GM23338 (cell line): ENCODE measurements at regions not wholly inside any gene's neighbourhood (a gene's known extent, or its start where the extent isn't known, plus 50 kb on each side); places are given as distances from the start of the nearest gene placed in this dataset.

Experiments
- ATAC-seq: fragments of 200-7000 bp; cut with Tn5 transposase; 3 replicates; pipeline ENCODE4 v1.9.1; 2020
- DNase-seq: peaks from one replicate; pipeline ENCODE4 v3.0.0-alpha.2; 2015; ENCODE audit warnings: low spot score
- H2AFZ ChIP-seq: fragments of 200-600 bp; sonication (generic); 2 replicates; pipeline ENCODE4 v1.8.0; 2016; ENCODE audit warnings: antibody characterized with exemption, mild to moderate bottlenecking, moderate library complexity
- H3F3A ChIP-seq: fragments of 200-600 bp; sonication (generic); replicated peaks from 2 replicates; pipeline ENCODE4 v1.8.0; 2017; ENCODE audit warnings: antibody characterized with exemption, mixed run types, low read depth
- H3K27ac ChIP-seq: fragments of 200-600 bp; sonication (generic); 2 replicates; pipeline ENCODE4 v1.6.1; 2016; ENCODE audit warnings: low read depth
- H3K27me3 ChIP-seq: fragments of 200-600 bp; sonication (generic); 2 replicates; pipeline ENCODE4 v1.8.0; 2016; ENCODE audit warnings: mild to moderate bottlenecking, mixed run types, moderate library complexity; ENCODE audit not compliant: insufficient read depth
- H3K36me3 ChIP-seq: fragments of 200-600 bp; sonication (generic); 2 replicates; pipeline ENCODE4 v1.8.0; 2016; ENCODE audit warnings: mild to moderate bottlenecking; ENCODE audit not compliant: insufficient read depth
- H3K4me1 ChIP-seq: fragments of 200-600 bp; sonication (generic); 2 replicates; pipeline ENCODE4 v1.8.0; 2016; ENCODE audit warnings: mild to moderate bottlenecking, moderate library complexity; ENCODE audit not compliant: insufficient read depth
- H3K4me2 ChIP-seq: fragments of 200-600 bp; sonication (generic); 2 replicates; pipeline ENCODE4 v1.7.1; 2017; ENCODE audit warnings: mixed run types
- H3K4me3 ChIP-seq: fragments of 200-600 bp; sonication (generic); 2 replicates; pipeline ENCODE4 v1.6.1; 2016; ENCODE audit warnings: mixed run types
- H3K79me2 ChIP-seq: fragments of 200-600 bp; sonication (generic); replicated peaks from 2 replicates; pipeline ENCODE4 v1.8.0; 2017; ENCODE audit warnings: mild to moderate bottlenecking; ENCODE audit not compliant: insufficient read depth
- H3K9me2 ChIP-seq: fragments of 200-600 bp; sonication (generic); 2 replicates; pipeline ENCODE4 v1.8.0; 2017; ENCODE audit not compliant: insufficient read depth
- H4K20me1 ChIP-seq: fragments of 200-600 bp; sonication (generic); replicated peaks from 2 replicates; pipeline ENCODE4 v1.8.0; 2017; ENCODE audit warnings: mild to moderate bottlenecking; ENCODE audit not compliant: insufficient read depth
- H3K27ac Mint-ChIP-seq: 2 replicates; pipeline ENCODE4 v1.8.0; 2020; ENCODE audit warnings: inconsistent platforms, mild to moderate bottlenecking, moderate library complexity, mixed read lengths
- H3K27me3 Mint-ChIP-seq: 3 replicates; pipeline ENCODE4 v1.8.0; 2022; ENCODE audit warnings: low read depth, mild to moderate bottlenecking, moderate library complexity, mixed read lengths, inconsistent platforms; ENCODE audit not compliant: insufficient read depth, poor library complexity
- H3K36me3 Mint-ChIP-seq: 3 replicates; pipeline ENCODE4 v1.8.0; 2021; ENCODE audit warnings: low read depth, mild to moderate bottlenecking, inconsistent platforms, moderate library complexity, mixed read lengths
- H3K4me1 Mint-ChIP-seq: 3 replicates; pipeline ENCODE4 v1.8.0; 2020; ENCODE audit warnings: mild to moderate bottlenecking, inconsistent platforms, mixed read lengths
- H3K4me3 Mint-ChIP-seq: 3 replicates; pipeline ENCODE4 v1.8.0; 2021; ENCODE audit warnings: moderate library complexity, mild to moderate bottlenecking, inconsistent platforms, mixed read lengths
- H3K9me3 Mint-ChIP-seq: 3 replicates; pipeline ENCODE4 v1.8.0; 2020; ENCODE audit warnings: moderate library complexity, mild to moderate bottlenecking, inconsistent platforms, mixed read lengths
- CREB1 ChIP-seq: fragments of 250-450 bp; sonication (Bioruptor Pico); IDR thresholded peaks from 2 replicates; pipeline ENCODE4 v1.5.0; 2020; ENCODE audit warnings: low read depth, mild to moderate bottlenecking, moderate library complexity
- EZH2 ChIP-seq: fragments of 200-600 bp; sonication (generic); IDR thresholded peaks from one replicate; pipeline ENCODE4 v1.8.0; 2017; ENCODE audit warnings: antibody characterized with exemption, mild to moderate bottlenecking, low read depth; ENCODE audit not compliant: unreplicated experiment
- EZH2phosphoT487 ChIP-seq: fragments of 200-600 bp; sonication (generic); IDR thresholded peaks from one replicate; pipeline ENCODE4 v1.8.1; 2018; ENCODE audit warnings: antibody characterized with exemption; ENCODE audit not compliant: unreplicated experiment
- JUNB ChIP-seq: IDR thresholded peaks from one replicate; pipeline ENCODE4 v1.6.1; 2016; ENCODE audit warnings: antibody characterized with exemption; ENCODE audit not compliant: unreplicated experiment
- NANOG ChIP-seq: IDR thresholded peaks from 2 replicates; pipeline ENCODE4 v1.6.1; 2016; ENCODE audit warnings: antibody characterized with exemption, borderline replicate concordance
- POLR2AphosphoS5 ChIP-seq: IDR thresholded peaks from 2 replicates; pipeline ENCODE4 v1.6.1; 2016; ENCODE audit warnings: antibody characterized with exemption, low read depth
- STAT1 ChIP-seq: IDR thresholded peaks from one replicate; pipeline ENCODE4 v1.6.1; 2016; ENCODE audit warnings: antibody characterized with exemption; ENCODE audit not compliant: unreplicated experiment
- ZNF114 ChIP-seq: fragments of 250-450 bp; sonication (Bioruptor Pico); IDR thresholded peaks from 2 replicates; pipeline ENCODE4 v1.5.0; 2020; ENCODE audit warnings: mild to moderate bottlenecking, moderate library complexity
- ZNF331 ChIP-seq: fragments of 250-450 bp; sonication (Bioruptor Pico); IDR thresholded peaks from 2 replicates; pipeline ENCODE4 v1.5.0; 2020; ENCODE audit warnings: low read depth, mild to moderate bottlenecking, moderate library complexity
- TF ChIP-seq, protein P1 (sequence below): IDR thresholded peaks from 2 replicates; pipeline ENCODE4 v1.6.1; 2016; ENCODE audit warnings: antibody characterized with exemption
- TF ChIP-seq, protein P2 (sequence below): fragments of 250-450 bp; sonication (Bioruptor Pico); IDR thresholded peaks from 2 replicates; pipeline ENCODE4 v1.5.0; 2020; ENCODE audit warnings: mild to moderate bottlenecking, moderate library complexity
- TF ChIP-seq, protein P3 (sequence below), 2 experiments: fragments of 200-600 bp in 1 of 2; sonication (generic) in 1 of 2; conservative IDR thresholded peaks; 2 replicates each; pipeline versions ENCODE4 v1.5.1 to v1.6.1; 2016 to 2017; ENCODE audit warnings: antibody characterized with exemption in 2 of 2, low read depth in 2 of 2, mild to moderate bottlenecking in 2 of 2, moderate library complexity in 1 of 2

DNA sequence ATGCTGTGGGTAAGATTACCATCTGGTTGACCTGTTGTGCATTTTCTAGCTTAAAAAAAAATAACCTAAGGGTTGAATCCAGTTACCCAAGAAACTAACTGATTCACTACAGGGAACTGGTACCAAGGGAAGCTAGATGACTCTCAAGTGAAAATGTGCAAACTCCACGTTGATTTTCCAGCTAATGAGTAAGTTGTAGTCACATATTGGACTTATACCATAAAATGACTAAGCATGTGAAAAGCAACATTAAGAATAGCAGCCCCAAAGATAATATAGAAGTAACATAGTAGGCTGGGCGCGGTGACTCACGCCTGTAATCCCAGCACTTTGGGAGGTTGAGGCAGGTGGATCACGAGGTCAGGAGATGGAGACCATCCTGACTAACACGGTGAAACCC is 270.9 kb downstream of the SPRY1 start:
- H3K36me3 Mint-ChIP-seq = peaks cover 10% of the 10 kb centered on the region
- Histone ChIP-seq H3F3A (no peaks in the 10 kb centered on the region), H3K79me2 (no peaks in the 10 kb centered on the region), H3K27ac (no peak overlapping the region), H3K36me3 (no peaks in the 10 kb centered on the region), H3K9me2 (no peaks in the 10 kb centered on the region), H3K4me1 (no peaks in the 10 kb centered on the region), H3K4me2 (no peak overlapping the region), H3K27me3 (no peaks in the 10 kb centered on the region), H3K4me3 (no peak overlapping the region), H2AFZ (no peak overlapping the region), H4K20me1 (no peaks in the 10 kb centered on the region)
- no peaks in the 10 kb centered on the region for H3K4me1 Mint-ChIP-seq
- H3K27ac Mint-ChIP-seq = no peak overlapping the region
- peaks cover 15% of the 10 kb centered on the region; the same call in 2 of the 3 replicates for H3K9me3 Mint-ChIP-seq
- H3K4me3 Mint-ChIP-seq = no peak overlapping the region
- ATAC-seq (no peak), DNase-seq (no peak)
- no peak for TF ChIP-seq ZNF331 (CRISPR knock-in tag)
- TF ChIP-seq EZH2 = no peak
- no peak for TF ChIP-seq ZNF114
- TF ChIP-seq, protein P1, sequence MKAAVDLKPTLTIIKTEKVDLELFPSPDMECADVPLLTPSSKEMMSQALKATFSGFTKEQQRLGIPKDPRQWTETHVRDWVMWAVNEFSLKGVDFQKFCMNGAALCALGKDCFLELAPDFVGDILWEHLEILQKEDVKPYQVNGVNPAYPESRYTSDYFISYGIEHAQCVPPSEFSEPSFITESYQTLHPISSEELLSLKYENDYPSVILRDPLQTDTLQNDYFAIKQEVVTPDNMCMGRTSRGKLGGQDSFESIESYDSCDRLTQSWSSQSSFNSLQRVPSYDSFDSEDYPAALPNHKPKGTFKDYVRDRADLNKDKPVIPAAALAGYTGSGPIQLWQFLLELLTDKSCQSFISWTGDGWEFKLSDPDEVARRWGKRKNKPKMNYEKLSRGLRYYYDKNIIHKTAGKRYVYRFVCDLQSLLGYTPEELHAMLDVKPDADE = no peak
- TF ChIP-seq STAT1 = no peak
- TF ChIP-seq CREB1 (CRISPR knock-in tag) = no peak
- no peaks in the 10 kb centered on the region for H3K27me3 Mint-ChIP-seq

DNA sequence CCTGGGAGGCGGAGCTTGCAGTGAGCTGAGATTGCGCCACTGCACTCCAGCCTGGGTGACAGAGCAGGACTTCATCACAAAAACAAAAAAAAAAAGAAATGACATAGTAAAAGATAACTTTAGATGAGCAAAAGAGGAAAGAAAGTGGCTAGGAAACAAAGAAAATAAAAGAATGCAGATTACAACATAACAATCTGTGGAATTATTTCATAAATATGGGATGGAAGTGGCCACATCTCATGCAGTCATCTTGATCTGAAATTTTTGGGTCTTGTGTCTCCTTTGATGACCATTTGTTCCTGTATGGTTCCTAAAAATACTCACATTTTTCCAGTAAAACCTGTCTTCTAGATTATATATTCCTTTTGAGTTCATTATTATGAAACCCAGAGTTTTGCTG is 271.4 kb downstream of the SPRY1 start:
- Histone ChIP-seq H2AFZ (no peak overlapping the region), H3F3A (no peaks in the 10 kb centered on the region), H3K4me3 (no peak overlapping the region), H3K27ac (no peak overlapping the region), H3K27me3 (no peaks in the 10 kb centered on the region), H3K9me2 (no peaks in the 10 kb centered on the region), H4K20me1 (no peaks in the 10 kb centered on the region), H3K4me2 (no peak overlapping the region), H3K79me2 (no peaks in the 10 kb centered on the region), H3K4me1 (no peaks in the 10 kb centered on the region), H3K36me3 (no peaks in the 10 kb centered on the region)
- no peak for ATAC-seq
- Mint-ChIP-seq H3K4me1 (no peaks in the 10 kb centered on the region), H3K27me3 (no peaks in the 10 kb centered on the region), H3K4me3 (no peak overlapping the region), H3K36me3 (peaks cover 10% of the 10 kb centered on the region), H3K27ac (no peak overlapping the region), H3K9me3 (peaks cover 15% of the 10 kb centered on the region; the same call in 2 of the 3 replicates)
- DNase-seq = no peak
- TF ChIP-seq POLR2AphosphoS5 (no peak), EZH2phosphoT487 (no peak), STAT1 (no peak), EZH2 (no peak), ZNF114 (no peak), NANOG (no peak), JUNB (no peak), ZNF331 (CRISPR knock-in tag) (no peak)
- TF ChIP-seq, protein P2, sequence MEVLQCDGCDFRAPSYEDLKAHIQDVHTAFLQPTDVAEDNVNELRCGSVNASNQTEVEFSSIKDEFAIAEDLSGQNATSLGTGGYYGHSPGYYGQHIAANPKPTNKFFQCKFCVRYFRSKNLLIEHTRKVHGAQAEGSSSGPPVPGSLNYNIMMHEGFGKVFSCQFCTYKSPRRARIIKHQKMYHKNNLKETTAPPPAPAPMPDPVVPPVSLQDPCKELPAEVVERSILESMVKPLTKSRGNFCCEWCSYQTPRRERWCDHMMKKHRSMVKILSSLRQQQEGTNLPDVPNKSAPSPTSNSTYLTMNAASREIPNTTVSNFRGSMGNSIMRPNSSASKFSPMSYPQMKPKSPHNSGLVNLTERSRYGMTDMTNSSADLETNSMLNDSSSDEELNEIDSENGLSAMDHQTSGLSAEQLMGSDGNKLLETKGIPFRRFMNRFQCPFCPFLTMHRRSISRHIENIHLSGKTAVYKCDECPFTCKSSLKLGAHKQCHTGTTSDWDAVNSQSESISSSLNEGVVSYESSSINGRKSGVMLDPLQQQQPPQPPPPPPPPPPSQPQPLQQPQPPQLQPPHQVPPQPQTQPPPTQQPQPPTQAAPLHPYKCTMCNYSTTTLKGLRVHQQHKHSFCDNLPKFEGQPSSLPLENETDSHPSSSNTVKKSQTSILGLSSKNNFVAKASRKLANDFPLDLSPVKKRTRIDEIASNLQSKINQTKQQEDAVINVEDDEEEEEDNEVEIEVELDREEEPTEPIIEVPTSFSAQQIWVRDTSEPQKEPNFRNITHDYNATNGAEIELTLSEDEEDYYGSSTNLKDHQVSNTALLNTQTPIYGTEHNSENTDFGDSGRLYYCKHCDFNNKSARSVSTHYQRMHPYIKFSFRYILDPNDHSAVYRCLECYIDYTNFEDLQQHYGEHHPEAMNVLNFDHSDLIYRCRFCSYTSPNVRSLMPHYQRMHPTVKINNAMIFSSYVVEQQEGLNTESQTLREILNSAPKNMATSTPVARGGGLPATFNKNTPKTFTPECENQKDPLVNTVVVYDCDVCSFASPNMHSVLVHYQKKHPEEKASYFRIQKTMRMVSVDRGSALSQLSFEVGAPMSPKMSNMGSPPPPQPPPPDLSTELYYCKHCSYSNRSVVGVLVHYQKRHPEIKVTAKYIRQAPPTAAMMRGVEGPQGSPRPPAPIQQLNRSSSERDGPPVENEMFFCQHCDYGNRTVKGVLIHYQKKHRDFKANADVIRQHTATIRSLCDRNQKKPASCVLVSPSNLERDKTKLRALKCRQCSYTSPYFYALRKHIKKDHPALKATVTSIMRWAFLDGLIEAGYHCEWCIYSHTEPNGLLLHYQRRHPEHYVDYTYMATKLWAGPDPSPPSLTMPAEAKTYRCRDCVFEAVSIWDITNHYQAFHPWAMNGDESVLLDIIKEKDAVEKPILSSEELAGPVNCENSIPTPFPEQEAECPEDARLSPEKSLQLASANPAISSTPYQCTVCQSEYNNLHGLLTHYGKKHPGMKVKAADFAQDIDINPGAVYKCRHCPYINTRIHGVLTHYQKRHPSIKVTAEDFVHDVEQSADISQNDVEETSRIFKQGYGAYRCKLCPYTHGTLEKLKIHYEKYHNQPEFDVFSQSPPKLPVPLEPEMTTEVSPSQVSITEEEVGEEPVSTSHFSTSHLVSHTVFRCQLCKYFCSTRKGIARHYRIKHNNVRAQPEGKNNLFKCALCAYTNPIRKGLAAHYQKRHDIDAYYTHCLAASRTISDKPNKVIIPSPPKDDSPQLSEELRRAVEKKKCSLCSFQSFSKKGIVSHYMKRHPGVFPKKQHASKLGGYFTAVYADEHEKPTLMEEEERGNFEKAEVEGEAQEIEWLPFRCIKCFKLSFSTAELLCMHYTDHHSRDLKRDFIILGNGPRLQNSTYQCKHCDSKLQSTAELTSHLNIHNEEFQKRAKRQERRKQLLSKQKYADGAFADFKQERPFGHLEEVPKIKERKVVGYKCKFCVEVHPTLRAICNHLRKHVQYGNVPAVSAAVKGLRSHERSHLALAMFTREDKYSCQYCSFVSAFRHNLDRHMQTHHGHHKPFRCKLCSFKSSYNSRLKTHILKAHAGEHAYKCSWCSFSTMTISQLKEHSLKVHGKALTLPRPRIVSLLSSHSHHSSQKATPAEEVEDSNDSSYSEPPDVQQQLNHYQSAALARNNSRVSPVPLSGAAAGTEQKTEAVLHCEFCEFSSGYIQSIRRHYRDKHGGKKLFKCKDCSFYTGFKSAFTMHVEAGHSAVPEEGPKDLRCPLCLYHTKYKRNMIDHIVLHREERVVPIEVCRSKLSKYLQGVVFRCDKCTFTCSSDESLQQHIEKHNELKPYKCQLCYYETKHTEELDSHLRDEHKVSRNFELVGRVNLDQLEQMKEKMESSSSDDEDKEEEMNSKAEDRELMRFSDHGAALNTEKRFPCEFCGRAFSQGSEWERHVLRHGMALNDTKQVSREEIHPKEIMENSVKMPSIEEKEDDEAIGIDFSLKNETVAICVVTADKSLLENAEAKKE (CRISPR knock-in tag) = no peak
- TF ChIP-seq, protein P3, sequence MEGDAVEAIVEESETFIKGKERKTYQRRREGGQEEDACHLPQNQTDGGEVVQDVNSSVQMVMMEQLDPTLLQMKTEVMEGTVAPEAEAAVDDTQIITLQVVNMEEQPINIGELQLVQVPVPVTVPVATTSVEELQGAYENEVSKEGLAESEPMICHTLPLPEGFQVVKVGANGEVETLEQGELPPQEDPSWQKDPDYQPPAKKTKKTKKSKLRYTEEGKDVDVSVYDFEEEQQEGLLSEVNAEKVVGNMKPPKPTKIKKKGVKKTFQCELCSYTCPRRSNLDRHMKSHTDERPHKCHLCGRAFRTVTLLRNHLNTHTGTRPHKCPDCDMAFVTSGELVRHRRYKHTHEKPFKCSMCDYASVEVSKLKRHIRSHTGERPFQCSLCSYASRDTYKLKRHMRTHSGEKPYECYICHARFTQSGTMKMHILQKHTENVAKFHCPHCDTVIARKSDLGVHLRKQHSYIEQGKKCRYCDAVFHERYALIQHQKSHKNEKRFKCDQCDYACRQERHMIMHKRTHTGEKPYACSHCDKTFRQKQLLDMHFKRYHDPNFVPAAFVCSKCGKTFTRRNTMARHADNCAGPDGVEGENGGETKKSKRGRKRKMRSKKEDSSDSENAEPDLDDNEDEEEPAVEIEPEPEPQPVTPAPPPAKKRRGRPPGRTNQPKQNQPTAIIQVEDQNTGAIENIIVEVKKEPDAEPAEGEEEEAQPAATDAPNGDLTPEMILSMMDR (conservative IDR thresholded peaks at IDR 0.05; ENCODE audit: low read depth in 2 of 2) = no peak
- TF ChIP-seq, protein P1 = no peak
